SK-N-MC (cell line): ENCODE measurements at regions not wholly inside any gene's neighbourhood (a gene's known extent, or its start where the extent isn't known, plus 50 kb on each side); places are given as distances from the start of the nearest gene placed in this dataset.
A peak's percentile ranks its signal among the peaks of the same experiment; 100 is the strongest.

Source experiments
- DNase-seq: peaks from one replicate; pipeline ENCODE4 v3.0.0-alpha.2; 2011; ENCODE audit warnings: low read depth, low spot score
- H3K27ac ChIP-seq: fragments of 200-600 bp; sonication (generic); 2 replicates; pipeline ENCODE4 v1.5.1; 2016; ENCODE audit warnings: mixed run types
- H3K36me3 ChIP-seq: fragments of 200-600 bp; sonication (generic); 2 replicates; pipeline ENCODE4 v1.6.1; 2017; ENCODE audit warnings: antibody characterized with exemption, low read length, mixed read lengths; ENCODE audit not compliant: insufficient read depth
- H3K4me3 ChIP-seq: fragments of 200-600 bp; sonication (generic); 2 replicates; pipeline ENCODE4 v1.5.1; 2016
- H3K9ac ChIP-seq: fragments of 200-600 bp; sonication (generic); 2 replicates; pipeline ENCODE4 v1.8.0; 2017; ENCODE audit warnings: mixed run types, mixed read lengths; ENCODE audit not compliant: insufficient read length
- H3K9me3 ChIP-seq: fragments of 200-600 bp; sonication (generic); 2 replicates; pipeline ENCODE4 v1.6.1; 2017; ENCODE audit warnings: low read depth, mild to moderate bottlenecking, antibody characterized with exemption, low read length, moderate library complexity, mixed read lengths
- EZH2 ChIP-seq: fragments of 200-600 bp; sonication (generic); IDR thresholded peaks from one replicate; pipeline ENCODE4 v1.6.1; 2017; ENCODE audit warnings: antibody characterized with exemption
- FOXP2 ChIP-seq: optimal IDR thresholded peaks from 2 replicates; pipeline ENCODE3; 2011; ENCODE audit warnings: mild to moderate bottlenecking, moderate library complexity; ENCODE audit not compliant: insufficient read depth; ENCODE audit errors: extremely low read length, control extremely low read depth
- POLR2AphosphoS5 ChIP-seq: IDR thresholded peaks from 2 replicates; pipeline ENCODE4 v1.6.1; 2012; ENCODE audit warnings: mild to moderate bottlenecking, low read depth, low read length, borderline replicate concordance

- peak overlapping the region; percentile 51 for H3K27ac ChIP-seq
- no peaks in the 10 kb centered on the region for H3K9me3 ChIP-seq
- peak overlapping the region; percentile 52 for H3K4me3 ChIP-seq
- no peak for DNase-seq
- no peaks in the 10 kb centered on the region for H3K36me3 ChIP-seq
- H3K9ac ChIP-seq = peak overlapping the region; percentile 46
- no peak for TF ChIP-seq FOXP2
- TF ChIP-seq EZH2 = no peak
- TF ChIP-seq POLR2AphosphoS5 = no peak
Observed at GRCh38 chr12:24746864-24747263, 202.0 kb downstream of the BCAT1 start.

DNA sequence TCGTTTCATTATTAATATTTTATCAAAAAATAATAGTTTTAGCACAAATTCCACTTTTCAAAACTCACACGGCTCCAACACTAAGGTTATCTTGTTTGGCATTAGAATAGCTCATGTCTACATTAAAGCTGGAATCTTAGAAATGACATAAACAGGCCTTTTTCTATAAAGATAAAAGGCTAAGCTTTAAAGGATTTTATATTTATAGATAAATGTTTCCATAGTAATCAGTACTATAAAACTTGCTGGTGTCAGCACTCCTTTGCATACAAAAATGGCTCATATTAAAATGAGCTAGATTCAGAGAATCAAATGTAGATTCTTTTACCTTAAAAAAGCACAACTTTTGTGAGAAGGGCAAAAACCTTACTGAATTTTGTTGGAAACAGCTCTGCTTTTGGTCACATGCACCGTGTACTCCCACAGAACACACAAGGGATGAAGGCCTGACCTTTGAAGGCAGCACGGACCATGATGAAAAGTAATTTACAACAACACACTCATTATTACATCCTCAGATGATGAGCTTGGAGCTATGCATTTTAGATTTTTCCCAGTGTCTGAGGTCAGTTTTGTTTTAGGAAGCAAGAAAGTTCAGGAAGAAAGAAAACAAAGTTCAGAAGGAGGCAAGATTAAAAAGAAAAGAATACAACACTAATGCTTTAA is 202.8 kb downstream of the BCAT1 start:
- Histone ChIP-seq H3K9me3 (no peaks in the 10 kb centered on the region), H3K27ac (peak overlapping the region; percentile 51), H3K36me3 (no peaks in the 10 kb centered on the region), H3K9ac (peak overlapping the region; percentile 46), H3K4me3 (peak overlapping the region; percentile 52)
- no peak for TF ChIP-seq POLR2AphosphoS5
- DNase-seq = no peak

DNA sequence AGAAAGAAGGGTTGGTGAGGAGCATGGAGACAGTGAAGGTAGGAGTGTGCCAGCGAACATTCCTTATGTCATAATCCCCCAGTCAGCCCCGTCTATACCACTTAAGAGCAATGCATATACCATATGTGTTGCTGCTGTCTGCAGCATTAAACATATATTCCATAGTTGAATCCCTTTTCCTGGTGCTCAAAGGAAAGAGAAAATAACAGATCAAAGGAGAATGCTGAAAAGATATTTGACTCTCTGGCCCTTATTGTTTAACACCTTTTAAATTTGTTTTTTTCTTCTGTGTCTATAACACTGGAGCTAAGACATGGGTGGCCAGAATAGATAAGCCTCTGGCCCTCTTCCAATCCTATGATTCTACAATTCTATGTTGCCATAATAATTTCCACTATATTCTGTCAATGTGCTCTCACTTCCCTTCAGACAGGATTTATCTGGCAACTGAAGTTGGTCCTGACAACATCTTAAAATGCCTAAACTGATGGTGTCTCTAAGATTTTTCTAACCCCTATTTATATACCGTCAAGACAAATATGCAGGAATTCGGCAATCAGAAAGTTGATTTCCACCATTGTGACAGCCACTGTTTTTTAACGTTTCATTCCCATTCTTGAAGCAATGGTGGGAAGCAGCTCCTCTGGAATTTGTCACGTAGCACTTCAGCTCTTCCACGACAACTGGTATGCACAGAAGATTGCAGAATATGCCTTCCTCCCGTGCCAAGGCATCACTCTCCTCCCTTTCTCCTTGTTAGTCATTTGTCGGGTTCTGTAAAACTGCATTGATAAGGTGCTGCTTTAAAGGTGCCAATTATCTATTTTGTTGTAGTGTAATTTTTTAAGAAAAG is 204.7 kb downstream of the BCAT1 start:
- Histone ChIP-seq H3K36me3 (no peaks in the 10 kb centered on the region), H3K27ac (no peak overlapping the region), H3K9ac (no peak overlapping the region), H3K9me3 (no peaks in the 10 kb centered on the region), H3K4me3 (no peak overlapping the region)
- no peak for DNase-seq
- no peak for TF ChIP-seq EZH2
- no peak for TF ChIP-seq FOXP2

- no peak overlapping the region for H3K27ac ChIP-seq
- TF ChIP-seq EZH2 (no peak), FOXP2 (no peak), POLR2AphosphoS5 (no peak)
- H3K9me3 ChIP-seq = no peaks in the 10 kb centered on the region
- H3K36me3 ChIP-seq = no peaks in the 10 kb centered on the region
- no peak for DNase-seq
- H3K4me3 ChIP-seq = no peak overlapping the region
- no peak overlapping the region for H3K9ac ChIP-seq
Observed at GRCh38 chr12:24742378-24742777, 206.5 kb downstream of the BCAT1 start.

GRCh38 chr12:24741216-24741615 is 207.7 kb downstream of the BCAT1 start:
- no peak for TF ChIP-seq FOXP2
- TF ChIP-seq POLR2AphosphoS5 = no peak
- TF ChIP-seq EZH2 = no peak
- no peak overlapping the region for H3K9ac ChIP-seq
- H3K27ac ChIP-seq = no peak overlapping the region

GRCh38 chr12:24739106-24739779 is 209.7 kb downstream of the BCAT1 start:
- no peak for DNase-seq
- H3K36me3 ChIP-seq = no peaks in the 10 kb centered on the region
- no peak overlapping the region for H3K4me3 ChIP-seq
- no peak overlapping the region for H3K9ac ChIP-seq
- no peaks in the 10 kb centered on the region for H3K9me3 ChIP-seq
- TF ChIP-seq FOXP2 (no peak), POLR2AphosphoS5 (no peak), EZH2 (no peak)
- no peak overlapping the region for H3K27ac ChIP-seq

More at GRCh38 chr12:24741216-24741615, 207.7 kb downstream of the BCAT1 start:
- no peak for DNase-seq
- no peaks in the 10 kb centered on the region for H3K9me3 ChIP-seq
- no peak overlapping the region for H3K4me3 ChIP-seq
- H3K36me3 ChIP-seq = no peaks in the 10 kb centered on the region

DNA sequence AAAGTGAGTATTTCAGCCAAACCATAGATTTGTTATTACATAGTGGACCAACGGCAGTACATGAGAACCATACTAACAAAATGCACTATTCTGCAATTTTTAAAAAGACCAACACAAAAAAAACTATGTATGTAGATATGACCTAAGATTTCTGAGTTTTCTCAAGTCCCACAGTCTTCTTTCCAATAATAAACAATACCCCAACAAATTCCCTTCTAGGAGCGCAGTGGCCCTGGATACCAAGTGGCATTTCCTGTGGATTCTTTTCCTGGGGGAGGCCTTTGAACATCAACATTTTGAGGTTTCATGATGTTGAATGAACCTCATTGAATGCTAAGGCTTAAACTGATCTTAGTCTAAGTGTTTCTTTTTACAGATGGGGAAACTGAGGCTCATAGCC is 210.5 kb downstream of the BCAT1 start:
- Histone ChIP-seq H3K4me3 (no peak overlapping the region), H3K36me3 (no peaks in the 10 kb centered on the region), H3K9me3 (no peaks in the 10 kb centered on the region), H3K27ac (no peak overlapping the region), H3K9ac (no peak overlapping the region)
- TF ChIP-seq POLR2AphosphoS5 (no peak), EZH2 (no peak), FOXP2 (no peak)
- no peak for DNase-seq

- no peak overlapping the region for H3K27ac ChIP-seq
- TF ChIP-seq POLR2AphosphoS5 (no peak), FOXP2 (no peak), EZH2 (no peak)
Observed at GRCh38 chr12:24731596-24731995, 217.3 kb downstream of the BCAT1 start.

More at GRCh38 chr12:24731596-24731995, 217.3 kb downstream of the BCAT1 start:
- no peak for DNase-seq
- no peak overlapping the region for H3K4me3 ChIP-seq
- no peak overlapping the region for H3K9ac ChIP-seq
- no peaks in the 10 kb centered on the region for H3K36me3 ChIP-seq
- no peaks in the 10 kb centered on the region for H3K9me3 ChIP-seq
